ENCODE measurements at regions not wholly inside any gene's neighbourhood (a gene's known extent, or its start where the extent isn't known, plus 50 kb on each side); places are given as distances from the start of the nearest gene placed in this dataset.
"Not testable (repeated sequence)": the region's sequence is repeated elsewhere in the genome, so short reads cannot be mapped to it uniquely, and the experiment has no call there.

DNA sequence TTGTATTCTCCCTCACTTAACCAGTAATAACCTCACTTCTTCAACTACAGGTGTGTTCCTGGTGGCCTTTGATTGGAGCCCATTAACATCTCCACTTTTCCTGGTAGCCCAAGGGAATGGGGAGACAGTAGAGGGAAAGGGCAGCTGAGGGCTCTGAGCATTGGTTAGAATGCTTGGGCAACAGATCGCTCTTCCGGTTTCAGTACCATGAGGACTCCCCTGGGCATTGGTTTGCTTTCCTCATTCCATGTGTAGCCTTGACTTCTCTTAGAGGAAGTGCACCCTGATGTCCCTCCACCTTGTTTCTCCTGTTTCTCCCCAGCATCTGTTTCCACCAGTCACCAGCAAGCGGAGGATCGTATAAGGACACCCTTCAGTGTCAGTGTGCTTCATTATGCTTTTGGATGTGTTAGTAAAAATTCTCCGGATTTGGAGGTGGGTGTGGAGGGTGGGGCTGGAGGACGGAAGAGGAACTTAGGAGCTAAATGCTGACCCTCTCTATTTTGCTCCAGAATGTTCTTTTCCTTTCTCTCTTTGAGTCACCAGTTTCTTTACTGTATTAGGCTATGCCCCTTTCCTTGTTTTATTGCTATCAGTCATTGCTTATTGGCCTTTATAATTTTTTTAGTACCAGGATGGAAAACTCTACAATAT is 50.6 kb upstream of the ZNG1B start:
- DNase-seq (ENCODE audit: low spot score), result not testable (repeated sequence)

GRCh38 chr2:113379621-113380020 is 57.9 kb upstream of the ZNG1B start:
- not testable (repeated sequence) for DNase-seq (ENCODE audit: low spot score)

DNA sequence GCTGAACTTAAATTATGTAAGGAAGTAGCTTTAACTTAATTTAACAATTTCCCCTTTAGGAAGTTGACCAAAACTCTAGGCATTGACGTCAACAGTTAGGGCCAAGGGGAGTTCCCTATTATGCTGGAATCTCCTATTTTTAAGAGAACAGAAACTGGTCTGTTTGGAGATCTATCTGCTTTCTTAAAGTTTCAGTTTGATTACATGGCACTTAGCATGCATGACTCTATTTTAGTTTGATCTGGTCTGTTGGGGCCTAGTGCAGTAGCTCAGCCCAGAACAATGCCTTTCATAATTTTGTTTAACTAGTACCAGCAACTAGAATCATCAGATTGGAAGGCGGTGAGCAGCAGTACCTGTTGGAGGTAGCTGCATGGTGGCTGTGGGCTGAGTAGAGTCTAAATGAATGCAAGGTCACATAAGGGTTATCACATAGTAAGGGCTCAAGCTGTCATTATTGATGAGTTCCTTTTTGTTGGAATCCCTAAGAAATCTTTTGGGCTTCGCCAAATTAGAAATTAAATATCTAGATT is 60.5 kb upstream of the ZNG1B start:
- DNase-seq (ENCODE audit: low spot score), result no peak

DNA sequence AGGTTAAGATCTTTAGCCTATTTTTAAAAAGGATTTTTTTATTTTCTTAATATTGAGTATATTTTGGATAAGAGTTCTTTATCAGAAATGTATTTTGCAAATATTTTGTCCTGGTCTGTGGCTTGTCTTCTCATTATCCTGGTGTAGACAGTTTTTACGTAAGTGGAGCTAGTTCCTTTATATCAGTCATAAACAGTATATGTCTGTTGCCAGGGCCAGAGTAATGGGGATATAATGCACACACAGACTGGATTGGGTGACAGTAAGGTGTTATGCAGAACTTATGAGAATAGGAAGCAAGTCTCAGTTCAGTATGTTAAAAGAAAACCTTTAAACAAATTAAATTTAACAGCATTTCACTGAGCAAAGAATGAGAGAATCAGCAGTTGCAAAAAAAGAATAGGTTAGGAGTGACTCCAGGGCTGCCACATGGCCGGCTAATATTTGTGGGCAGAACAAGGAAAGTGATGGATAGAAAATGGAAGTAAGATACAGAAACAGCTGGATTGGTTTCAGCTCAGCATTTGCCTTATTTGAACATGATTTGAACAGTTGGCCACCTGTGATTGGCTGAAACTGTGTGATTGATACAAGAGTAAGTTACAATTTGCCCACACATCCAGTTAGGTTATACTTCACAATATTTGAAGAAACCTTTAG is 61.1 kb upstream of the ZNG1B start:
- no peak for DNase-seq (ENCODE audit: low spot score)

- DNase-seq (ENCODE audit: low spot score), result not testable (repeated sequence)
Measured at GRCh38 chr2:113374857-113375256, 62.6 kb upstream of the ZNG1B start.

- not testable (repeated sequence) for DNase-seq (ENCODE audit: low spot score)
Measured at GRCh38 chr2:113372258-113372834, 65.1 kb upstream of the ZNG1B start.

- DNase-seq (ENCODE audit: low spot score), result peak; percentile 68
Measured at GRCh38 chr2:113370478-113371091, 66.9 kb upstream of the ZNG1B start.

DNA sequence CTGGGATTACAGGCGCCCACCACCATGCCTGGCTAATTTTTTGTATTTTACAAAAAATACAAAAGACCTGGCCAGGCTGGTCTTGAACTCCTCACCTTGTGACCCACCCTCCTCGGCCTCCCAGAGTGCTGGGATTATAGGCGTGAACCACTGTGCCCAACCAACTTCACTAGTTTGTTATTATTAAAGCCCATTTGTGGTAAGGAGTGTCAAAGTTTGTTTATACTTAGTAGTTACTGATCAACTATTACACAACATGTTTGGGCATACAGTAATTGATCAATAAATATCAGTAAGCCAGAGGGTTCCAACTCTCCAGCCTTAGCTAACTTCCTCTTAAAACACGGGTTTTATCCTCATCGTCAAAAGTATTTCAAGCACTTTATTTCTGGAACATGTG is 67.5 kb upstream of the ZNG1B start:
- DNase-seq (ENCODE audit: low spot score), result no peak

DNA sequence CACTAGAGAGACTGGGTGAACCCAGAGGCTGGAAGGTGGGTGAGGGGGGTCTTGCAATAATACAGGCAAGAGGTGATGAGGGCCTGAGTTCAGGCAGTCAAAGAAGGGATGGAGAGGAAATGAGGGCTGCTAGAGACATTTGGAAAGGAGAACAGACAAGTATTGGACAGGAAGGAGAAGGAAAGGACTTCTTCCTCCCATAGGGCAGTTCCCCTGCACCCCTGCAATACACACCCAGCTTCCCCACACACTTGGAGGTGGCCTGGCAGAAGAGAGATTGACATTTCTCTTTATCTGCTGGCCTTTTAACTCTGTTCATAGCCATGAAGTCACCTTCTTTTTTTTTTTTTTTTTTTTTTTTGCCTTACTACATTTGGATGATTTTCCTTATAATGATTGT is 68.9 kb upstream of the ZNG1B start:
- DNase-seq (ENCODE audit: low spot score), result not testable (repeated sequence)

DNA sequence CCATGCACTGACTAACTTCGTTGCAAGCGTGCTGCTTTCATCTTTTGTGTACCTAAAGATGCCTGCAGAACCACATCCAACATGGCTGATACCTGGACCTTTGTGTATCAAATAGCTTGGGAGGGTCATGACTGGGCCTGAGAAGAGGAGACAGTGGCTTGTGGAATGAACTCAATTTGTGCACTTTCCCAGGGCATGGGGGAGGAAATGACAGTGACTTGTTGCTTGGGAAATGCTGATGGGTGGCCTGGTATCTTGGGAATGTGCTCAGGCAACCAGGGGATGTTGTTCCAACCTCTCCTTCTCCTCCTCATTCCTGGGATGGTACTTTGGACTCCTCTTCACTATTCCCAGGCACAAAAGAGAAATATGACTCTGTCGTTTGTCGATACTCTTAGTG is 70.7 kb upstream of the ZNG1B start:
- DNase-seq (ENCODE audit: low spot score), result not testable (repeated sequence)

DNA sequence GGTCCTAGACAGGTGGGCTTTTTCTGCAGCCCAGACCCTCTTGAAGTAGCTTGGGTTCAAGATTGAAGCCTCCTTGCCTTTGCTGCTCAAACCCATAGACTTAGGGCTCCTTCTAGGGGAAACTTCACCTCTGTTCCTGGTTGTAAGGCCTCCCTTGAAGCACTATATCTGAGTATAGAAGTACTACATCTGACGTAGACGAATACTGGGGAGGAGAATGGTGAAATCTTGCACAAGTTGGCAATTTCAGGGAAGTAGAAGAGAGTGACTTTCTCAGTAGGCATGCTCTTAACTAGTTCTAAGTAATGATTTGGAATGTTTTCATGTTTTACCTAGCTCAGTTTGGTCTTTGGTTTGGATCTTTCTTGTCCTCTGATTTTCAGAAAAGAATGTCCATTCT is 71.7 kb upstream of the ZNG1B start:
- not testable (repeated sequence) for DNase-seq (ENCODE audit: low spot score)

GRCh38 chr2:113365290-113365689 is 72.2 kb upstream of the ZNG1B start:
- DNase-seq (ENCODE audit: low spot score), result not testable (repeated sequence)

DNA sequence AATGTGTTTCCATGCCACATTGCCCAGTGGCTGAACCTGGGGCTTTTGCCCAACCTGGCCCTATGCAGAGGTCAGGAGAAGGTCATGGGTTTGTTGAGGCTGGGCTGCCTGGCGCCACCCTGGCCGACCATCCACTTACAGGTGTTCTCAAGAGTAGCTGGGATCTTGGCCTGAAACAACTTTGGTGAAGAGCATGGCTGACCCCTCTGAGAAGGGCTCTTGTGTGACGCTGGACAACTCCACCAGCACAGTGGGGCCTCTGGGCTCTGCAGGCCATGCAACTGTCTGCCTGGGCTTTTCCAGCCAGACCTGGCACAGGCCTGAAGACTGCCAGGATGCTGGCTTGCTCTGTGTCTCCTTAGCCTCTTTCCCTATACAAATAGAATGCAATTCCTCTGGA is 76.4 kb upstream of the ZNG1B start:
- DNase-seq (ENCODE audit: low spot score), result no peak

GRCh38 chr2:113357071-113357470 is 78.3 kb upstream of the PAX8 start:
- no peak for DNase-seq (ENCODE audit: low spot score)

DNA sequence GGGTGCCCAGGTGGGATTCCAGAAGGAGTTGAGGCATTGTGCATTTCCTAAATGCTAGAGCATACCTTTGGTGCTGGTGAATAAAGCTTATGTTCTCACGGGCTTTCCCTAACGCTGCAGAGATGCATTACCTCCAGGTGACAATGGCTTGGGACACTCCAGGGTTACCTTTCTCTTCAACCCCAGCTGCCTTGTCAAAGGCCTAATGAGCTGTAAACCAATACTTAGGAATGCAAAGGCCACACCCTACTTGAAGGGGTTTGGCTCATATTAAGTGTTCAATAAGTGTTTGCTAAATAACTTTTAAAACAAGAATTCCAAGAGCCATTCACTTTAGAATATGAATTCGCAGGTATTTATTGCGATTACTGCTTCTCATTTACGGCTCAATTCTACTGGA is 77.6 kb upstream of the PAX8 start:
- not testable (repeated sequence) for DNase-seq (ENCODE audit: low spot score)

DNA sequence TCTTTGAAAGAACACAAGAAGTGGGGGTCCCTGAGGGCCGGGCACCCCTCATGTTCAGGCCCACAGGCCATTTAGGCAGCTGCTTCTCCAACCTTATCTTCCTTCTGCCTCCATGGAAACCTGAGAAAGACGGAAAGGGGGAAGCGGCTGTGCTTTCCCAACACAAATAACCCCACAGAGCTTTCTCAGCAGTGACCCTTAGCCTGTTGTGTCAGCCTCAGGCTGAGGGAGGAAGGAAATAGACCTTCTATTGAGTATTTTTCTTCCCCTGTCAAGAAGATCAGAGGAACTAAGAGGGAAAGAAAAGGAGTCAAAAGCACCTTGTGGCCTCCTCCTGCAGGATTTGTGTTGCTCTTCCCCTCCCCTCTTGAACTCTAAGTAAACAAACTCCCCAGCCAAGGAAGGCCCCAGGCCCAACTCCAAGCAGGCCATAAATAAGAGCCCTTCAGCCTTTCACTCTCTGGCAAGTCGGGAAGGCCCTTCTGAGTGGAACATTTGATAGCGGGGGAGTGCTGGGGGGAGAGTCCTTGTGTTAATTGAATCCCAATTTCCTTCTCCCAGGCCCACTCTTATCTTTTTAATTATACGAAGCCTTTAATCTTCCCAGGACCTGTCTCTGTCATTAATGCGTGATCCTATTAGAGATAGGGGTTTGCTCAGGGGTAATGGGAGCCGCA is 76.8 kb upstream of the PAX8 start:
- not testable (repeated sequence) for DNase-seq (ENCODE audit: low spot score)

GRCh38 chr2:113351375-113352355 is 72.9 kb upstream of the PAX8 start:
- no peak for DNase-seq (ENCODE audit: low spot score)

DNA sequence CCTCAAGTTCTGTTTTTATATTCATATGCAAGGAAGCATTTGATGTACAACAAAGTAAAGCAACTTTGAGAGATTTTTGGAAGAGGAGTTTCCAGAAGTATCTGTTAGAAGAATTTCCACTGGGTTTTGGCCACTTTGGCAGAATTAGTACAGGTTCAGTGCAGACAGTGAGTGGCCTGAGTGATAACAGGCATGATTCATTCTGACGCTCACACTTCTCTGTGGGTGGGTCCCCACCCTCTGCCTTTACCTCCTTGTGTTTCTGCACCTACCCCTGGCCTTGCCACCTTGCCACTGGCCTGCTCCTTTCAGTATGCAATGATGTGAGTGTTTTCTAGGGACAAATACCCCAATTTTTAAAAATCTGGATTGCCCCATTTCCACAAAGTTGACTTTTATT is 65.1 kb upstream of the PAX8 start:
- not testable (repeated sequence) for DNase-seq (ENCODE audit: low spot score)

- DNase-seq (ENCODE audit: low spot score), result no peak
Measured at GRCh38 chr2:113342650-113343049, 63.9 kb upstream of the PAX8 start.

DNA sequence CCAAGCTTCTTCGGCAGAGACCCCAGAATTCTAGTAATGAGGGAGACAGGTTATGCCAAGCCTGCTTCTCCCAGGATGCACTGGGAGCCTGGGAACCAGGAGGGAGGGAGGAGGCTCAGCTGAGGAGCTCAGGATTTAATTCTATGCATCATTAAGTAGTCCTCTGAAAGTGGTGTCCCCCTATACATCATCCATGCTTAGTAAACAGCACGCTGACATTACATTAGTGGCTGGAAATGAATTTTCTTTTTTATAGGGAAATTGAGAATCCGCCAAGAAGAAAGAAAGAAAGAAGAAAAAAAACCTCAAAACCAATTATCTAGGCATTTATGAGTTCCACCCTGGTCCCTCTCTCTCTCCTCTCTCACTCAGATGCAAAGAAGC is 63.1 kb upstream of the PAX8 start:
- not testable (repeated sequence) for DNase-seq (ENCODE audit: low spot score)
